ENCODE measurements at regions not wholly inside any gene's neighbourhood (a gene's known extent, or its start where the extent isn't known, plus 50 kb on each side); places are given as distances from the start of the nearest gene placed in this dataset.

DNA sequence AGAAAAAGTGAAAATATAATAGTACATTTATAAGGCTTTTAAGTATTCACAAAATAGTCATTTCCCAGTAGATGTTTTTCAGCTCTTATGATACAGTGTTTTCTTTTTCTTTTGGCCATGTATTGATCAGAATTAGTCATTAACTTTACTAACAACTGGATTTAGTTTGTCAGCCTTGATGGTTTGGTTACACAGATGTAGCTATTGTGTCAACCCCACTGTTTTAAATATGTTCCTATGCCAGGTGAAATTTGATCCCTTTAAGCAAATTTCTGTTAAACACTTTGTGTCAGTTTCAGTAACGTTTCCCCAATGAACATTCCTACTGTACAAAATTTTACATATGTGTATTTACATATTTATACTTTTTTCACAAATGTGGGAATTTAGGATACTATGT is 261.5 kb upstream of the STARD13 start:
- ATAC-seq (no peak), DNase-seq (ENCODE audit: low read depth in 1 of 2, low spot score in 1 of 2) (no peak), FAIRE-seq (no peak)
- TF ChIP-seq RNF2 (IDR thresholded peaks at IDR 0.05; ENCODE audit: borderline replicate concordance, low read depth) (no peak), CBX8 (IDR thresholded peaks at IDR 0.05) (no peak)
- H3K4me2 ChIP-seq: no peak overlapping the region
- 13% methylated on average over 1 of the region's 1 CpG for WGBS (ENCODE audit: missing lambda C conversion rate)
- peaks cover 8% of the 10 kb centered on the region; the same call in 2 of the 3 replicates for H3K4me1 ChIP-seq
- no peak overlapping the region for H3K4me3 ChIP-seq
- no peaks in the 10 kb centered on the region for H3K9me3 ChIP-seq
- ChIA-PET CTCF (no interaction called here), POLR2A (no interaction called here)
- no peak overlapping the region for H3K27ac ChIP-seq

DNA sequence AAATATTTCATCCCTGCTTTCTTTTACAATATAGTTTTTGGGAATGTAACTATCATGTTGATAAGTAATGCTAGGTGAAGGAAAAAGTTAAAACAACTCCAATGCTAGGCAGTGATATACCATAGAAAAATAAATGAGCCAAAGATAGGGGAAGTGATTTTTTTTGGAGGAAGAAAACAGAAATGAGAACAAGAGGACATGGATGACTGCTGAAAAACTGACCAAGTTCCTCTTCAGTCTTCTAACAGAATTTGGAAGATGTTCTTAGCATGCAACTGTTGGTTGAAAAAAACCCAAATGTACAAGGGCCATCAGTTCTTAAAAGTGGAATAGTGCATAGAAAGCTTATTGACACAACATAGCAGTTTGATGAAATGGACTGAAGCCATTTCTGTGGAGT is 262.5 kb upstream of the STARD13 start:
- POLR2A ChIA-PET: no interaction called here
- TF ChIP-seq CBX8 (IDR thresholded peaks at IDR 0.05) (no peak), MAFK (IDR thresholded peaks at IDR 0.05; ENCODE audit: partially characterized antibody) (no peak), EP300 (IDR thresholded peaks at IDR 0.05) (no peak), ESRRA (IDR thresholded peaks at IDR 0.05; ENCODE audit: borderline replicate concordance, low read length) (no peak), NFE2L2 (conservative IDR thresholded peaks at IDR 0.05; ENCODE audit: low read length) (no peak), JUN (IDR thresholded peaks at IDR 0.05) (no peak), MYC (IDR thresholded peaks at IDR 0.05; ENCODE audit: borderline replicate concordance, low read length) (no peak), EHMT2 (IDR thresholded peaks at IDR 0.05; ENCODE audit: low read depth) (no peak), CEBPB (IDR thresholded peaks at IDR 0.05) (no peak), TP53 (CRISPR knock-in tag; IDR thresholded peaks at IDR 0.05) (no peak), MAZ (IDR thresholded peaks at IDR 0.05; ENCODE audit: borderline replicate concordance, low read depth, low read length) (no peak), RCOR1 (IDR thresholded peaks at IDR 0.05; ENCODE audit: low read depth, low read length) (no peak), RARB (CRISPR knock-in tag; IDR thresholded peaks at IDR 0.05) (no peak), CHD2 (IDR thresholded peaks at IDR 0.05; ENCODE audit: low read length, partially characterized antibody) (no peak)
- TF ChIP-seq, protein P1, sequence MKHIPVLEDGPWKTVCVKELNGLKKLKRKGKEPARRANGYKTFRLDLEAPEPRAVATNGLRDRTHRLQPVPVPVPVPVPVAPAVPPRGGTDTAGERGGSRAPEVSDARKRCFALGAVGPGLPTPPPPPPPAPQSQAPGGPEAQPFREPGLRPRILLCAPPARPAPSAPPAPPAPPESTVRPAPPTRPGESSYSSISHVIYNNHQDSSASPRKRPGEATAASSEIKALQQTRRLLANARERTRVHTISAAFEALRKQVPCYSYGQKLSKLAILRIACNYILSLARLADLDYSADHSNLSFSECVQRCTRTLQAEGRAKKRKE (CRISPR knock-in tag; IDR thresholded peaks at IDR 0.05; ENCODE audit: low read depth): no peak
- TF ChIP-seq, protein P2, sequence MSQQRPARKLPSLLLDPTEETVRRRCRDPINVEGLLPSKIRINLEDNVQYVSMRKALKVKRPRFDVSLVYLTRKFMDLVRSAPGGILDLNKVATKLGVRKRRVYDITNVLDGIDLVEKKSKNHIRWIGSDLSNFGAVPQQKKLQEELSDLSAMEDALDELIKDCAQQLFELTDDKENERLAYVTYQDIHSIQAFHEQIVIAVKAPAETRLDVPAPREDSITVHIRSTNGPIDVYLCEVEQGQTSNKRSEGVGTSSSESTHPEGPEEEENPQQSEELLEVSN (IDR thresholded peaks at IDR 0.05; ENCODE audit: borderline replicate concordance, low read depth): no peak
- TF ChIP-seq, protein P3, sequence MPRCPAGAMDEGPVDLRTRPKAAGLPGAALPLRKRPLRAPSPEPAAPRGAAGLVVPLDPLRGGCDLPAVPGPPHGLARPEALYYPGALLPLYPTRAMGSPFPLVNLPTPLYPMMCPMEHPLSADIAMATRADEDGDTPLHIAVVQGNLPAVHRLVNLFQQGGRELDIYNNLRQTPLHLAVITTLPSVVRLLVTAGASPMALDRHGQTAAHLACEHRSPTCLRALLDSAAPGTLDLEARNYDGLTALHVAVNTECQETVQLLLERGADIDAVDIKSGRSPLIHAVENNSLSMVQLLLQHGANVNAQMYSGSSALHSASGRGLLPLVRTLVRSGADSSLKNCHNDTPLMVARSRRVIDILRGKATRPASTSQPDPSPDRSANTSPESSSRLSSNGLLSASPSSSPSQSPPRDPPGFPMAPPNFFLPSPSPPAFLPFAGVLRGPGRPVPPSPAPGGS (IDR thresholded peaks at IDR 0.05): no peak
- TF ChIP-seq, protein P4, sequence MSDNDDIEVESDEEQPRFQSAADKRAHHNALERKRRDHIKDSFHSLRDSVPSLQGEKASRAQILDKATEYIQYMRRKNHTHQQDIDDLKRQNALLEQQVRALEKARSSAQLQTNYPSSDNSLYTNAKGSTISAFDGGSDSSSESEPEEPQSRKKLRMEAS (IDR thresholded peaks at IDR 0.05): no peak
- TF ChIP-seq, protein P5, sequence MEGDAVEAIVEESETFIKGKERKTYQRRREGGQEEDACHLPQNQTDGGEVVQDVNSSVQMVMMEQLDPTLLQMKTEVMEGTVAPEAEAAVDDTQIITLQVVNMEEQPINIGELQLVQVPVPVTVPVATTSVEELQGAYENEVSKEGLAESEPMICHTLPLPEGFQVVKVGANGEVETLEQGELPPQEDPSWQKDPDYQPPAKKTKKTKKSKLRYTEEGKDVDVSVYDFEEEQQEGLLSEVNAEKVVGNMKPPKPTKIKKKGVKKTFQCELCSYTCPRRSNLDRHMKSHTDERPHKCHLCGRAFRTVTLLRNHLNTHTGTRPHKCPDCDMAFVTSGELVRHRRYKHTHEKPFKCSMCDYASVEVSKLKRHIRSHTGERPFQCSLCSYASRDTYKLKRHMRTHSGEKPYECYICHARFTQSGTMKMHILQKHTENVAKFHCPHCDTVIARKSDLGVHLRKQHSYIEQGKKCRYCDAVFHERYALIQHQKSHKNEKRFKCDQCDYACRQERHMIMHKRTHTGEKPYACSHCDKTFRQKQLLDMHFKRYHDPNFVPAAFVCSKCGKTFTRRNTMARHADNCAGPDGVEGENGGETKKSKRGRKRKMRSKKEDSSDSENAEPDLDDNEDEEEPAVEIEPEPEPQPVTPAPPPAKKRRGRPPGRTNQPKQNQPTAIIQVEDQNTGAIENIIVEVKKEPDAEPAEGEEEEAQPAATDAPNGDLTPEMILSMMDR (IDR thresholded peaks at IDR 0.05): no peak
- no peak for FAIRE-seq
- H3K27ac ChIP-seq: no peak overlapping the region
- no peak overlapping the region for H3K4me3 ChIP-seq
- no peak overlapping the region for H3K4me2 ChIP-seq
- DNase-seq (ENCODE audit: low read depth in 1 of 2, low spot score in 1 of 2): no peak
- CTCF ChIA-PET: no interaction called here
- H3K4me1 ChIP-seq: peaks cover 8% of the 10 kb centered on the region; the same call in 2 of the 3 replicates
- H3K9me3 ChIP-seq: no peaks in the 10 kb centered on the region
- ATAC-seq: no peak

DNA sequence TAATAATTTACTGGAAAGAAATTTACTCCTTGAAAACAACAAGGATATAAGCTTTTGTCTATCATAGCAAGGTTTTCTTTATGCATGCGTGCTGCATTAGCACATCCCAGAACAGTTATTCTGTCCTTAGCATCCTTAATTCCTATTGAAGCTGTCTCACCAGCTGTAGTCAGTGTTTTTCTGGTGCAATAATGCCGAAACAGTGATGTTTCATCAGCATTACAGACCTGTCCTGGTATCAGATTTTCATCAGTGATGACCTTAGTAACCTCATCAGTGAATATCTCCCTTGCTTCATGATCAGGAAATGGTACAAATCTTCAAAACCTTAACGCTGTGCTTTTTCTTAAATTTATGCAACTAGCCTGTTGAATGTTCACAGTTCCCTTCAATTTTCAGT is 264.7 kb upstream of the STARD13 start:
- POLR2A ChIA-PET: no interaction called here
- Histone ChIP-seq H3K27ac (no peak overlapping the region), H3K4me3 (no peak overlapping the region), H3K9me3 (no peaks in the 10 kb centered on the region), H3K4me1 (peaks cover 6% of the 10 kb centered on the region), H3K4me2 (no peak overlapping the region)
- ATAC-seq: no peak
- no peak for DNase-seq (ENCODE audit: low read depth in 1 of 2, low spot score in 1 of 2)
- no peak for FAIRE-seq
- WGBS (ENCODE audit: missing lambda C conversion rate): 70% methylated on average over 3 of the region's 3 CpGs
- CTCF ChIA-PET: no interaction called here
- TF ChIP-seq FOSL2 (IDR thresholded peaks at IDR 0.05) (no peak), FOSL2 (CRISPR knock-in tag; IDR thresholded peaks at IDR 0.05) (no peak), POLR2AphosphoS2 (conservative IDR thresholded peaks at IDR 0.05; ENCODE audit: low read length) (no peak), POLR2A (IDR thresholded peaks at IDR 0.05; ENCODE audit: low read length) (no peak), TP53 (CRISPR knock-in tag; IDR thresholded peaks at IDR 0.05) (no peak), FOXS1 (CRISPR knock-in tag; IDR thresholded peaks at IDR 0.05) (no peak), CBX2 (IDR thresholded peaks at IDR 0.05; ENCODE audit: borderline replicate concordance, low read depth) (no peak), JUN (IDR thresholded peaks at IDR 0.05) (no peak), TFCP2L1 (CRISPR knock-in tag; IDR thresholded peaks at IDR 0.05) (no peak), NR3C1 (IDR thresholded peaks at IDR 0.05) (no peak), CHD4 (IDR thresholded peaks at IDR 0.05; ENCODE audit: borderline replicate concordance) (no peak)
- TF ChIP-seq, protein P5 (IDR thresholded peaks at IDR 0.05): no peak
- TF ChIP-seq, protein P6, sequence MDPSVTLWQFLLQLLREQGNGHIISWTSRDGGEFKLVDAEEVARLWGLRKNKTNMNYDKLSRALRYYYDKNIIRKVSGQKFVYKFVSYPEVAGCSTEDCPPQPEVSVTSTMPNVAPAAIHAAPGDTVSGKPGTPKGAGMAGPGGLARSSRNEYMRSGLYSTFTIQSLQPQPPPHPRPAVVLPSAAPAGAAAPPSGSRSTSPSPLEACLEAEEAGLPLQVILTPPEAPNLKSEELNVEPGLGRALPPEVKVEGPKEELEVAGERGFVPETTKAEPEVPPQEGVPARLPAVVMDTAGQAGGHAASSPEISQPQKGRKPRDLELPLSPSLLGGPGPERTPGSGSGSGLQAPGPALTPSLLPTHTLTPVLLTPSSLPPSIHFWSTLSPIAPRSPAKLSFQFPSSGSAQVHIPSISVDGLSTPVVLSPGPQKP (IDR thresholded peaks at IDR 0.05; ENCODE audit: low read depth, low read length): no peak
